Neural crest cell (in vitro differentiated cells): ENCODE measurements at regions not wholly inside any gene's neighbourhood (a gene's known extent, or its start where the extent isn't known, plus 50 kb on each side); places are given as distances from the start of the nearest gene placed in this dataset.

Experiments used
- DNase-seq: peaks from one replicate; pipeline ENCODE4 v3.0.0; 2021; ENCODE audit warnings: low read depth, mixed read lengths, low spot score
- H3K27ac Mint-ChIP-seq: one replicate; pipeline ENCODE4 v1.8.0; 2021; ENCODE audit warnings: mild to moderate bottlenecking, mixed read lengths; ENCODE audit not compliant: unreplicated experiment
- H3K27me3 Mint-ChIP-seq: 2 replicates; pipeline ENCODE4 v1.8.0; 2021; ENCODE audit warnings: low read depth, mild to moderate bottlenecking, mixed read lengths
- H3K36me3 Mint-ChIP-seq: 2 replicates; pipeline ENCODE4 v1.8.0; 2021; ENCODE audit warnings: low read depth, mild to moderate bottlenecking, mixed read lengths
- H3K4me1 Mint-ChIP-seq: 2 replicates; pipeline ENCODE4 v1.8.0; 2021; ENCODE audit warnings: mixed read lengths
- H3K4me3 Mint-ChIP-seq: one replicate; pipeline ENCODE4 v1.8.0; 2021; ENCODE audit warnings: mild to moderate bottlenecking, mixed read lengths
- H3K9me3 Mint-ChIP-seq: 2 replicates; pipeline ENCODE4 v1.8.0; 2021; ENCODE audit warnings: mixed read lengths
- TF ChIP-seq, protein P1 (sequence below): fragments of 200-600 bp; sonication (generic); conservative IDR thresholded peaks from 2 replicates; pipeline ENCODE4 v1.5.0; 2021; ENCODE audit warnings: antibody characterized with exemption, mild to moderate bottlenecking

DNA sequence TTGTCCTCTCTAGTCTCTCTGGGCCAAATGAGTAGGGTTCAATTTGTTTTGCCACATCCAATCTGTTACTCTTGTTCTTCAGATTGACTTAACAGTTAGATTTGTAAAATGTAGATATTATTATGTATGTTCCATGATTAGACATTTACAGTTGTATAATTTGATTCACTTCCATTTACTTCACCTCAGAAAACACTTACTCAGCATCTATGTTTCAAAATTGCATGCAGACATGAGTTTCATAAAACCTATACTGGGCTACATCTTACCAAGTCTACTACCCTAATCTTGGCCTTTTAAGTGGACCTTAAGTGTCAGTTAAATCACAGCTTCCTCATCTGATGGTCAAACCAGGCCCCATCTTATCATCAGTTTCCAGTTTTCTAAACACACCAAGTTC is 1181.2 kb upstream of the CDH9 start:
- DNase-seq, result no peak
- TF ChIP-seq, protein P1, sequence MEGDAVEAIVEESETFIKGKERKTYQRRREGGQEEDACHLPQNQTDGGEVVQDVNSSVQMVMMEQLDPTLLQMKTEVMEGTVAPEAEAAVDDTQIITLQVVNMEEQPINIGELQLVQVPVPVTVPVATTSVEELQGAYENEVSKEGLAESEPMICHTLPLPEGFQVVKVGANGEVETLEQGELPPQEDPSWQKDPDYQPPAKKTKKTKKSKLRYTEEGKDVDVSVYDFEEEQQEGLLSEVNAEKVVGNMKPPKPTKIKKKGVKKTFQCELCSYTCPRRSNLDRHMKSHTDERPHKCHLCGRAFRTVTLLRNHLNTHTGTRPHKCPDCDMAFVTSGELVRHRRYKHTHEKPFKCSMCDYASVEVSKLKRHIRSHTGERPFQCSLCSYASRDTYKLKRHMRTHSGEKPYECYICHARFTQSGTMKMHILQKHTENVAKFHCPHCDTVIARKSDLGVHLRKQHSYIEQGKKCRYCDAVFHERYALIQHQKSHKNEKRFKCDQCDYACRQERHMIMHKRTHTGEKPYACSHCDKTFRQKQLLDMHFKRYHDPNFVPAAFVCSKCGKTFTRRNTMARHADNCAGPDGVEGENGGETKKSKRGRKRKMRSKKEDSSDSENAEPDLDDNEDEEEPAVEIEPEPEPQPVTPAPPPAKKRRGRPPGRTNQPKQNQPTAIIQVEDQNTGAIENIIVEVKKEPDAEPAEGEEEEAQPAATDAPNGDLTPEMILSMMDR, result no peak
- Mint-ChIP-seq H3K4me1 (no peaks in the 10 kb centered on the region), H3K27ac (no peak overlapping the region), H3K36me3 (no peaks in the 10 kb centered on the region), H3K4me3 (no peak overlapping the region), H3K27me3 (no peaks in the 10 kb centered on the region), H3K9me3 (peaks cover 6% of the 10 kb centered on the region)

DNA sequence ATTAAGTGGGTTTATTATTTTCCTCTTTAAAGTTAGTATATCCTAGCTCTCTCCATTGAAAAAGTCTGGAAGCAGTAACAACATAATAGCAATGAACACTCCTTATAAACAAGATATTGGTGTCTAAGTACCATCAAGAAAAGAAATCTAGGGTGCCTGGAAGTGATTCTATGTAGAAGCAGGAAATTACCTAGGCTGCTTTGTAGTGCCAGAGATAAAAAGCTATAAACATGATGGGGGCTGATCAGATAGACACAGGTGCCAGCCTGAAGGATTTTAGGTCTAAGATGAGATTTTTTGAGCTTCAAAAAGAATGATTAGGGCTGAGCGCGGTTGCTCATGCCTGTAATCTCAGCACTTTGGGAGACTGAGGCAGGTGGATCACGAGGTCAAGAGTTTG is 1179.3 kb upstream of the CDH9 start:
- DNase-seq, result no peak
- Mint-ChIP-seq H3K4me1 (no peaks in the 10 kb centered on the region), H3K27ac (no peak overlapping the region), H3K27me3 (no peaks in the 10 kb centered on the region), H3K9me3 (peaks cover 6% of the 10 kb centered on the region), H3K4me3 (no peak overlapping the region), H3K36me3 (no peaks in the 10 kb centered on the region)
- TF ChIP-seq, protein P1, result no peak

DNA sequence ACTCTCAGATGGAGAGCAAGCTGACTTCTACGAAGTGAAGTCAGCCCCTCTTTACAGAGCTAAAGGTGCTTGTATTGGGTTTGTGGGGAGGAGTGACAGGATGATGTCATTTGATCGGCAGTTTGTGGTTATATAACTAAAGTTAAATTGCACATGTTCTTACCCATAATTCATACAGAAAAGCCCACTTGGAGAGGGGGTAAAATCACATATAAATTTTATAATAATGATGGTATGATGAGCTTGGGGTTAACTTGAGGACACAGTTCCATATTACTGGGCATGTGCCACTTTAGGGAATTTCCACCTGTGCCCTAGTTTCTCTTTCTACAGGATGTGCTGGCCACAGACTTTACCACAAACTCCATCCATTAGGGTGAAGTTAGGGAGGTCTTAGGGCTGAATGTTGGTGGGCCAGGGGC is 1178.6 kb upstream of the CDH9 start:
- Mint-ChIP-seq H3K9me3 (peaks cover 6% of the 10 kb centered on the region), H3K27me3 (no peaks in the 10 kb centered on the region), H3K36me3 (no peaks in the 10 kb centered on the region), H3K27ac (no peak overlapping the region), H3K4me1 (no peaks in the 10 kb centered on the region), H3K4me3 (no peak overlapping the region)
- DNase-seq, result no peak
- TF ChIP-seq, protein P1, result no peak

DNA sequence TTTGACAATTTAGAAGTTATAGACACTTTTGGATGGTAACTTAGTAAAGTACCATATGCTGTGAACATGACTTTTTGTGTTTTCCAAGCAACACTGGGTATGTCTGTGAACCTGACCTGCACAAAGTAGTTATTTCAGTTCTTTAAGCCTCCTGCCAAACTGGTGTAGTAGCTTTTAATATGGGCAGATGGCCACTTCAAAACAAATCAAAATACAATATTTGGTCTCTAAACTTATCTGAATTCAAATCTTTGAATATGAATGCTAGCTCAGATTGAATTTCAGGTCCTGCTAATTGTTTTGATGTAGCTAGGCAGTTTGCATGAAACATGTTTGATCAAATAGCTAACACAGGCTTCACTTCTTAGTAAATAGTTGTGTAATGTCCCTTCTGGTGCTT is 1176.7 kb upstream of the CDH9 start:
- no peak overlapping the region for H3K4me3 Mint-ChIP-seq
- H3K36me3 Mint-ChIP-seq, result no peaks in the 10 kb centered on the region
- TF ChIP-seq, protein P1, result no peak
- DNase-seq, result no peak
- no peak overlapping the region for H3K27ac Mint-ChIP-seq
- H3K4me1 Mint-ChIP-seq, result no peaks in the 10 kb centered on the region
- H3K27me3 Mint-ChIP-seq, result no peaks in the 10 kb centered on the region
- peaks cover 6% of the 10 kb centered on the region for H3K9me3 Mint-ChIP-seq

DNA sequence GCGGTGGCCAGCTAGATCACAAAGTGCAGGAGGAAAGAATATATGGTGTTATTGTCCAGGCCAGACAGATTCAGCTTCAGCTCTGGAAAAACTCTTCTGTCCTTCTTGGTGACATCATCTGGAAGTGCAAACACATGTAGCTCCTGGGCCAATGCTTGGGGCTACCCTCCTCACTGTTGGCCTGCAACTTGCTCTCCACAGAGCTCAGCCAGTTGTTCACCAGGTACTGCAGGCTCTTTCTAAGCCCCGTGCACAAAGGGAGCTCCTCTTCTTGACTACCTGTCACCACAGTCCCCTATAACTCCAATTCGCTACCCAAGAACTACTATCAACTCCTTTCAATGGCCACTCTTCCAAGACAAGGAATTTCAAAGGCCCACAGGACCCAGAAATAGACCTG is 1175.9 kb upstream of the CDH9 start:
- H3K27ac Mint-ChIP-seq, result no peak overlapping the region
- no peaks in the 10 kb centered on the region for H3K4me1 Mint-ChIP-seq
- peaks cover 3% of the 10 kb centered on the region for H3K9me3 Mint-ChIP-seq
- TF ChIP-seq, protein P1, result no peak
- H3K27me3 Mint-ChIP-seq, result no peaks in the 10 kb centered on the region
- H3K36me3 Mint-ChIP-seq, result no peaks in the 10 kb centered on the region
- no peak overlapping the region for H3K4me3 Mint-ChIP-seq
- DNase-seq, result no peak

DNA sequence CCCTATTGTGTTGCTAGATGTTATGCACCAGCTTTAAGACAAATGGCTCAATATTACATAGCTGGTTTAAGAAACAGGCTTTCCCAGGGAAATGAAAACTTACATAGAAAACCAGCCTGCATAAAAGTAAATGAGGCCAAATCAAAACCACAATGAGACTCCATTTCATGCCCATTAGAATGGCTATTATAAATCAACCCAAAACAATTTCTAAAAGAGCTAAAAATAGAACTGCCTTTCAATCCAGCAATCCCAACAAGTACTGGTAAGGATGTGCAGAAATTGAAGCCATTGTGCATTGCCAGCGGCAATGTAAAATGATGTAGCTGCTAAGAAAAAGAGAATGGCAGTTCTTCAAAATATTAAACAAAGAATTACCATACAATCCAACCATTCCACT is 1170.0 kb upstream of the CDH9 start:
- TF ChIP-seq, protein P1, result no peak
- no peaks in the 10 kb centered on the region for H3K36me3 Mint-ChIP-seq
- DNase-seq, result no peak
- peaks cover 4% of the 10 kb centered on the region for H3K4me1 Mint-ChIP-seq
- no peak overlapping the region for H3K27ac Mint-ChIP-seq
- H3K27me3 Mint-ChIP-seq, result no peaks in the 10 kb centered on the region
- H3K9me3 Mint-ChIP-seq, result no peaks in the 10 kb centered on the region
- no peak overlapping the region for H3K4me3 Mint-ChIP-seq
